ENCODE measurements at regions not wholly inside any gene's neighbourhood (a gene's known extent, or its start where the extent isn't known, plus 50 kb on each side); places are given as distances from the start of the nearest gene placed in this dataset.

DNA sequence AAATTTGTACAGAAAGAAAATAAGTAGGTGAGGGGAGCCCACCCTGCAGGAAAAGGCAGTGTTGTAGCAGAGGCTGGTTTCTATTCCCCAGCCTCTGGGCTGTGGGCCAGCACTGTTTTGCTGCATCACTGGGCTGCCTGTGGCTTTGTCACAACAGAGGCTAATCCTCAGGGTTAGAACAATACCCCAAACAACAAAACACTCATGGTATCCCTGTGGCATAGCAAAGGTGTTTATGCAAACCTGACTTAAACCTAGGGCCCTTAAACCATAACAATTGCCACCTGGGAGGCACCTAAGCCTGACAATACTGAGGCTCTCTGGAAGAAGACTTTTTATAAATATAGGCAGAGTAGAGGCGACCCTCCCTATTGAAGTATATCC is 314.7 kb downstream of the OLFM4 start:
- Histone ChIP-seq H3K9me3 (ENCODE audit: control insufficient read depth in 2 of 2, insufficient read depth in 1 of 2, low read length in 1 of 2) (no peaks in the 10 kb centered on the region), H3K27ac (ENCODE audit: low read depth in 1 of 2, low read length in 1 of 2) (no peak overlapping the region), H3K4me1 (ENCODE audit: control insufficient read depth in 2 of 2, insufficient read depth in 2 of 2, low read length in 2 of 2) (no peaks in the 10 kb centered on the region), H3K27me3 (ENCODE audit: control insufficient read depth in 2 of 2, insufficient read depth in 1 of 2, low read length in 1 of 2) (no peaks in the 10 kb centered on the region), H3K4me3 (ENCODE audit: low read length in 2 of 2) (no peak overlapping the region), H3K36me3 (ENCODE audit: control insufficient read depth in 2 of 2, insufficient read depth in 2 of 2, low read length in 1 of 2) (no peaks in the 10 kb centered on the region)
- WGBS = 82% methylated on average over 1 of the region's 1 CpG
- DNase-seq (ENCODE audit: low read depth in 6 of 9, low spot score in 9 of 9) = no peak

DNA sequence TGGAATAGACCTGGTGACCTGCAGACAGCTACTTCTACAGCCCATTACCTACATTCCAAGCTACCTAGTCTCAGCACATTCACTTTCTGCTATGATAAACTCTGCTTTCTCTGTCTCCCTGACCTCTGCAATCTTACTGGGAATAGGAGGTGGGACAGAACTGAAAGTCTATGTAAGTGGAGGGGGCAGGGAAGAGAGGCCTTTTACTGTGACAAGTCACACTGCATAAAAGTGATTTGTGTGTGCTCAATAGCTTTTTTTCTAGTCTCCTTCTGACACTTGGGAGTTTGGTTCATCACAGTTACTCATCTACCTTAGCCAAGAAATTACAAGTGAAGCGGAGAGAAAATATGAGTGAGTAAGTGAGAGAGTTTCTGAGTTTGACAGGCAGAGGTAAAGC is 322.4 kb downstream of the OLFM4 start:
- WGBS = 95% methylated on average over 1 of the region's 1 CpG
- Histone ChIP-seq H3K27ac (ENCODE audit: low read depth in 1 of 2, low read length in 1 of 2) (no peak overlapping the region), H3K4me1 (ENCODE audit: control insufficient read depth in 2 of 2, insufficient read depth in 2 of 2, low read length in 2 of 2) (no peaks in the 10 kb centered on the region), H3K27me3 (ENCODE audit: control insufficient read depth in 2 of 2, insufficient read depth in 1 of 2, low read length in 1 of 2) (no peaks in the 10 kb centered on the region), H3K36me3 (ENCODE audit: control insufficient read depth in 2 of 2, insufficient read depth in 2 of 2, low read length in 1 of 2) (no peaks in the 10 kb centered on the region), H3K9me3 (ENCODE audit: control insufficient read depth in 2 of 2, insufficient read depth in 1 of 2, low read length in 1 of 2) (no peaks in the 10 kb centered on the region), H3K4me3 (ENCODE audit: low read length in 2 of 2) (no peak overlapping the region)
- no peak for DNase-seq (ENCODE audit: low read depth in 6 of 9, low spot score in 9 of 9)

DNA sequence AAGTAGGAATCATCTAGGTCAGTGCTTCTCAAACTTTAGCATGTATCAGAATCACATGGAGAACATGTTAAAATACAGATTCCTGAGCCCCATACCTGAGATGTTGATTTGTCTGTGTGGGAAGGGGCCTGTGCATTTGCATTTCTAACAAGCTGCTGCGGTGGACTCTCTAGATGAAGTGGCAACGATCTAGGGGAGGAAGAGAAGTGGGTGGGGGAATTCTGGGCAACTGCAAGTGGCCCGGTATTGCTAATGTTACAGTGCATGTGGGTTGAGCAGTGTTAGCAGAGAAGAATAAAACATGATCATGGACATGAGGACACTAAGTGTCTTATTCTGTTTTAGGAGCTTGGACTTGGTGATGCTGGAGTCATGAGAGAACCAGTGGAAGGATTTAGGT is 329.0 kb downstream of the OLFM4 start:
- Histone ChIP-seq H3K4me3 (ENCODE audit: low read length in 2 of 2) (no peak overlapping the region), H3K27ac (ENCODE audit: low read depth in 1 of 2, low read length in 1 of 2) (no peak overlapping the region), H3K4me1 (ENCODE audit: control insufficient read depth in 2 of 2, insufficient read depth in 2 of 2, low read length in 2 of 2) (no peaks in the 10 kb centered on the region), H3K27me3 (ENCODE audit: control insufficient read depth in 2 of 2, insufficient read depth in 1 of 2, low read length in 1 of 2) (no peaks in the 10 kb centered on the region), H3K36me3 (ENCODE audit: control insufficient read depth in 2 of 2, insufficient read depth in 2 of 2, low read length in 1 of 2) (no peaks in the 10 kb centered on the region), H3K9me3 (ENCODE audit: control insufficient read depth in 2 of 2, insufficient read depth in 1 of 2, low read length in 1 of 2) (no peaks in the 10 kb centered on the region)
- DNase-seq (ENCODE audit: low read depth in 6 of 9, low spot score in 9 of 9) = no peak
- WGBS = 72% methylated on average over 3 of the region's 3 CpGs

DNA sequence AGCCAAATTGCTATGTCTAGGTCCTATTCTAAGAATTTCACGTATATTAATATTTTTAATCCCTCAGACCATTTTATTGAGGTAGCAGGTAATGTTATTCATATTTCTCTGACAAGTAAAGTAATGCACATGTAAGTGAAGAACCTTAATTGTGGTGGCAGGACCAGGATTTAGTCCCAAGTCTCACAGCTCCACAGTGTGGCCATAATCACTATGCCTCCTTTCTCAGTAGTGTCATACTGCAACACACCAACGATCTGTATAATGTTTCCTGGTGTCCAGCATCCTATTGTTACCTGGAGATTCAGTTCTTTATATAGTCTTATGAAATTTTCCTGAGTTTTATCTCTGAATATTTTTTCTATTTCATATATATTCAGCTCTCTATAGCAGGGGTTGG is 340.3 kb downstream of the OLFM4 start:
- 67% methylated on average over 2 of the region's 2 CpGs for WGBS

DNA sequence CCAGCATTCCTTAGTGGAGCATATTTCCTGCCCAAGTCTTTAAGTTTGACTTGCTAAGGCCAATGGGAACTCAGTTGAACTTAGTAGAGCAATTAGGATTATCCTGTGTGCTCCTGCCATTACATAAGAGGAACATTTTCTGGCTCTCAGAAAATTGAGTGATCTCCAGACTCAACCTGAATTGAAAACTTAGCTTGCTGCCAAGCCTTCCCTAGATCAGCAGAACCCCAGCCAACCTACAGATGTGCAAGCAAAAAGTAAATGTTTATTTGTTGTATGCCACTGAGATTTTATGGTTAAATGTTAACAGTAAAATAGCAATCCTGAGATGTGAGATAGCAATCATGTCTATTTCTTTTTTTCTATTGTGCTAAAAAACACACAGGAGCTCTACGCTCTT is 350.9 kb downstream of the OLFM4 start:
- Histone ChIP-seq H3K27me3 (ENCODE audit: control insufficient read depth in 2 of 2, insufficient read depth in 1 of 2, low read length in 1 of 2) (no peaks in the 10 kb centered on the region), H3K4me1 (ENCODE audit: control insufficient read depth in 2 of 2, insufficient read depth in 2 of 2, low read length in 2 of 2) (no peaks in the 10 kb centered on the region), H3K36me3 (ENCODE audit: control insufficient read depth in 2 of 2, insufficient read depth in 2 of 2, low read length in 1 of 2) (no peaks in the 10 kb centered on the region), H3K4me3 (ENCODE audit: low read length in 2 of 2) (no peak overlapping the region), H3K27ac (ENCODE audit: low read depth in 1 of 2, low read length in 1 of 2) (no peak overlapping the region), H3K9me3 (ENCODE audit: control insufficient read depth in 2 of 2, insufficient read depth in 1 of 2, low read length in 1 of 2) (no peaks in the 10 kb centered on the region)
- 99% methylated on average over 1 of the region's 1 CpG for WGBS
- DNase-seq (ENCODE audit: low read depth in 6 of 9, low spot score in 9 of 9) = no peak

More for the DNA sequence above, 340.3 kb downstream of the OLFM4 start:
- no peaks in the 10 kb centered on the region for H3K9me3 ChIP-seq (ENCODE audit: control insufficient read depth in 2 of 2, insufficient read depth in 1 of 2, low read length in 1 of 2)
- no peak overlapping the region for H3K27ac ChIP-seq (ENCODE audit: low read depth in 1 of 2, low read length in 1 of 2)
- no peak overlapping the region for H3K4me3 ChIP-seq (ENCODE audit: low read length in 2 of 2)
- DNase-seq (ENCODE audit: low read depth in 6 of 9, low spot score in 9 of 9) = no peak
- no peaks in the 10 kb centered on the region for H3K27me3 ChIP-seq (ENCODE audit: control insufficient read depth in 2 of 2, insufficient read depth in 1 of 2, low read length in 1 of 2)
- H3K4me1 ChIP-seq (ENCODE audit: control insufficient read depth in 2 of 2, insufficient read depth in 2 of 2, low read length in 2 of 2) = no peaks in the 10 kb centered on the region
- H3K36me3 ChIP-seq (ENCODE audit: control insufficient read depth in 2 of 2, insufficient read depth in 2 of 2, low read length in 1 of 2) = no peaks in the 10 kb centered on the region

DNA sequence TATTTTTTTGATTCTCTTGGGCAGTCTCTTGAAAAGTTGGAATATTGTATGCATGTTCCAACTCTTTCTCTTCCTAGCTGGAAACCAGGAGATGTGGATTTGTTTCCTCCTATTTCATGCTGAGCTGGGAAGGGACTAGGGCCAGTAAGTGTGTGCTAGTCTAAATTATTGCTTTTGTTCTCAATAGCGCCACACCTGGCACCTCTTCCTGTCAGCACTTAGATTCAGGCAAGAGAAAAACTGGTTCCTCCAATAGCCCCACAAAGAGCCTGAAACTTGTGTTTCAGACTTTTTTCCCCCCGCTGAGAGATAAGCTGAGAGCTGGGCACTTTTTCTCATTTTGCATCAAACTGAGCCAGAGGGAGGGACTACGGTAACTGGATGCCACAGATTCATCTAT is 353.4 kb downstream of the OLFM4 start:
- H3K36me3 ChIP-seq (ENCODE audit: control insufficient read depth in 2 of 2, insufficient read depth in 2 of 2, low read length in 1 of 2) = no peaks in the 10 kb centered on the region
- H3K9me3 ChIP-seq (ENCODE audit: control insufficient read depth in 2 of 2, insufficient read depth in 1 of 2, low read length in 1 of 2) = no peaks in the 10 kb centered on the region
- H3K27ac ChIP-seq (ENCODE audit: low read depth in 1 of 2, low read length in 1 of 2) = no peak overlapping the region
- H3K4me1 ChIP-seq (ENCODE audit: control insufficient read depth in 2 of 2, insufficient read depth in 2 of 2, low read length in 2 of 2) = no peaks in the 10 kb centered on the region
- WGBS = 57% methylated on average over 3 of the region's 3 CpGs
- H3K4me3 ChIP-seq (ENCODE audit: low read length in 2 of 2) = no peak overlapping the region
- no peaks in the 10 kb centered on the region for H3K27me3 ChIP-seq (ENCODE audit: control insufficient read depth in 2 of 2, insufficient read depth in 1 of 2, low read length in 1 of 2)
- DNase-seq (ENCODE audit: low read depth in 6 of 9, low spot score in 9 of 9) = no peak

DNA sequence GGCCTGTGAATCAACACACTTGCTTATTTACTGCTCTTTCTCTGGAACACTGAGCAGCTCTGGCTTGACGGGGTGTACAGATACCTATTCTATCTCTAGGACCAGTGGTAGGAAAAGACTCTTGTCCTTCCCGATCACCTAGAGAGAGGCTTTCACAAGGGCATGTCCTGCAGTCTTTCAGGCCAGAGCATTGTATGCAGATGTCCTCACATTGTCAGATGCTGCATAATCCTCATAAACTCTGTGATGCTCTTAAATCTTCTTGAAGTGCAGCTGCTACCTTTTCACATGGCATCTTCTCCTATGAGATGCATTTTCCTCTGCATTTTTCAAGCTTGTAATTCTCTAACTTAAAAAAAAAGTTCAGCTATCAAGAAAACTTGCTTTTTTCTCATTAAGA is 369.4 kb downstream of the OLFM4 start:
- 86% methylated on average over 2 of the region's 2 CpGs for WGBS
- Histone ChIP-seq H3K27me3 (ENCODE audit: control insufficient read depth in 2 of 2, insufficient read depth in 1 of 2, low read length in 1 of 2) (no peaks in the 10 kb centered on the region), H3K4me3 (ENCODE audit: low read length in 2 of 2) (no peak overlapping the region)

DNA sequence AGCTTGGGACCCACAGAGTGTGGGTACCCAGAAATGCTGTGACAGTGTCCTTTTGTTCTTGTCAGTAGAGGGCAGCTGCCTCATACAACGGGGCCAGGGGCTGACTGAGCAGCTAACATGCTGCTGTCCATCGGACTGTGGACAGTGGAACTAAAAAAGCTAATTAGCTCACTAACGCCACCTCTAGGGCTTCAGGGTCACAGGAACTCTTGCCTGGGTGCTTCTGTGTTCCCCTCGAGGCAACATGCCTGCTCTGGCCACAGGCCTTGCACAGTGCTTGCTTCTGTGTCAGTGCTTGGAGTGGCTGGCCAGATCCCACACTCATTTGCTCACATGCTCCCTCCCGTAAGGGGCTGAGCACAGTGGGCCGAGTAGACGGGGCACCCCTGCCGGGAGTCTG is 377.0 kb downstream of the OLFM4 start:
- H3K27ac ChIP-seq (ENCODE audit: low read depth in 1 of 2, low read length in 1 of 2) = no peak overlapping the region
- no peaks in the 10 kb centered on the region for H3K4me1 ChIP-seq (ENCODE audit: control insufficient read depth in 2 of 2, insufficient read depth in 2 of 2, low read length in 2 of 2)
- peaks cover 0 to 12% of the 10 kb centered on the region in 2 donors for H3K9me3 ChIP-seq (ENCODE audit: control insufficient read depth in 2 of 2, insufficient read depth in 1 of 2, low read length in 1 of 2)
- WGBS = 90% methylated on average over 8 of the region's 8 CpGs
- no peak for DNase-seq (ENCODE audit: low read depth in 6 of 9, low spot score in 9 of 9)
- no peaks in the 10 kb centered on the region for H3K27me3 ChIP-seq (ENCODE audit: control insufficient read depth in 2 of 2, insufficient read depth in 1 of 2, low read length in 1 of 2)
- H3K4me3 ChIP-seq (ENCODE audit: low read length in 2 of 2) = no peak overlapping the region
- H3K36me3 ChIP-seq (ENCODE audit: control insufficient read depth in 2 of 2, insufficient read depth in 2 of 2, low read length in 1 of 2) = no peaks in the 10 kb centered on the region

More for the DNA sequence above, 369.4 kb downstream of the OLFM4 start:
- no peaks in the 10 kb centered on the region for H3K9me3 ChIP-seq (ENCODE audit: control insufficient read depth in 2 of 2, insufficient read depth in 1 of 2, low read length in 1 of 2)
- DNase-seq (ENCODE audit: low read depth in 6 of 9, low spot score in 9 of 9) = no peak
- no peak overlapping the region for H3K27ac ChIP-seq (ENCODE audit: low read depth in 1 of 2, low read length in 1 of 2)
- no peaks in the 10 kb centered on the region for H3K36me3 ChIP-seq (ENCODE audit: control insufficient read depth in 2 of 2, insufficient read depth in 2 of 2, low read length in 1 of 2)
- no peaks in the 10 kb centered on the region for H3K4me1 ChIP-seq (ENCODE audit: control insufficient read depth in 2 of 2, insufficient read depth in 2 of 2, low read length in 2 of 2)

DNA sequence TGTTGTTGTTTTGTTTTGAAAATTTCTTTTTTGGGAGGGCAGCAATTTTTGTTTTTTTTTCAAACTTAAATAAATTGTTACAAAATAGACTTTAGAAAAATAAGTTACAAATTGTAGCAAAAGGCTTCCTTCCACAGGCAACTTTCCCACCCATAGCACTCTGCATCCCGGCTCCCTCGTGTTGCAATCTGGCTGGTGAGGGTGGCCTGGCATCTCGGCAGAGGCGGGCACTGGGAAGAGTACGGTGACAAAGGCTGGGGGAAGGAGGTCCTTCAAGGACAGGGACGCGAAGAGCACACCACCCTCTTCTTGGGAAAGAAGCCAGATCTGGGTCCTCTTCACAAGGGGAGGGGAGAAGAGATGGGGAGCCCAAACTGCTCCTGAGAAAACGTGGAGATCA is 379.7 kb downstream of the OLFM4 start:
- 93% methylated on average over 8 of the region's 8 CpGs for WGBS

More for the DNA sequence above, 379.7 kb downstream of the OLFM4 start:
- Histone ChIP-seq H3K27me3 (ENCODE audit: control insufficient read depth in 2 of 2, insufficient read depth in 1 of 2, low read length in 1 of 2) (no peaks in the 10 kb centered on the region), H3K27ac (ENCODE audit: low read depth in 1 of 2, low read length in 1 of 2) (no peak overlapping the region), H3K4me1 (ENCODE audit: control insufficient read depth in 2 of 2, insufficient read depth in 2 of 2, low read length in 2 of 2) (no peaks in the 10 kb centered on the region), H3K9me3 (ENCODE audit: control insufficient read depth in 2 of 2, insufficient read depth in 1 of 2, low read length in 1 of 2) (peaks cover 0 to 12% of the 10 kb centered on the region in 2 donors), H3K36me3 (ENCODE audit: control insufficient read depth in 2 of 2, insufficient read depth in 2 of 2, low read length in 1 of 2) (no peaks in the 10 kb centered on the region), H3K4me3 (ENCODE audit: low read length in 2 of 2) (no peak overlapping the region)
- no peak for DNase-seq (ENCODE audit: low read depth in 6 of 9, low spot score in 9 of 9)
